Muscle of arm (tissue), 1 donor: ENCODE measurements at regions not wholly inside any gene's neighbourhood (a gene's known extent, or its start where the extent isn't known, plus 50 kb on each side); places are given as distances from the start of the nearest gene placed in this dataset.
"Not testable (repeated sequence)": the region's sequence is repeated elsewhere in the genome, so short reads cannot be mapped to it uniquely, and the experiment has no call there.

Experiments
- DNase-seq: peaks from one replicate; pipeline ENCODE4 v3.0.0-alpha.2; 2013

DNA sequence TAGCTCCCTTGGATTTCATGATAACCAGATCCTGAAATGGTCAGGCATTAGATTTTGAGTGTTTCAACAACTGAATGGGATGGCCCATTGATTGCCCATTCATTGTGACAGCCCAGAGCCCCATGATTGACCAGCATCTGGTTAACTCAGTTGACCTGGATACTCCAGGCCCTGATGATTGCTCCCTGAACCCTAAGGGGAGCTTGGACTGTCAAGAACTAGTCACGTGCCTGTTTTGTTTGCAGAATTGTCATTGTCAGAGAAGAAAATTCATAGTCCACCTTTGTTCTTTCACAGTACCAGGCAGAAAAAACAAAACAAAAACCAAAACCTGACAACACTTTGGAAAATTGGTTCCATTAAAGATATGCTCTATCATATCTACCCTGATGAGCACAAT is 241.3 kb upstream of the ONECUT1 start:
- DNase-seq = no peak

DNA sequence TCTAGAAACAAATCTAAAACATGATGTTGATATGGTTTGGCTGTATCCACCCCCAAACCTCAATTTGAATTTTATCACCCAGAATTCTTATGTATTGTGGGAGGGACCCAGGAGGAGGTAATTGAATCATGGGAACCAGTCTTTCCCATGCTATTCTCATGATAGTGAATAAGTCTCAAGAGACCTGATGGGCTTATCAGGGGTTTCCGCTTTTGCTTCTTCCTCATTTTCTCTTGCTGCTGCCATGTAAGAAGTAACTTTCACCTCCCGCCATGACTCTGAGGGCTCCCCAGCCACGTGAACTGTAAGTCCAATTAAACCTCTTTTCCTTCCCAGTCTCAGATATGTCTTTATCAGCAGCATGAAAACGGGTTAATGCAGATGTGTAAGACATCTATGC is 232.7 kb upstream of the ONECUT1 start:
- DNase-seq = no peak

DNA sequence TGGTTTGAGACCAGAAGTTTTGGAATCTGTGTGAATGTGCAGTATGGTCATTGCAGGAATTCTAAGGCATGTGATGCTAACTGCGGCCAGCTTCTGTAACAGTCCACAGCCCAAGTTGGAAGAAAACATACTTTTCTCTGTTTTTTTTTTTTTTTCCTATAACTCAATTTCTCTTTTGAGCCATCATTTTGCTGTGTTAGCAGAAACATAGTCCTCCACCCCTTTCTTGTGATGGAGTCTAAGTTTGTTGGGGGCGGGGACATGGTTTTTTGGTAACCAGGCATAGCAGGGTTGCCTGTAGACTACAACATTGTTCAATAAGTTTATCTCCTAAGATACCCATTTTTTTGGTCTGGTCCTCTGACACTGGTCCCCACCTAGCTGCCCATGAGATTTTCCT is 223.2 kb upstream of the ONECUT1 start:
- no peak for DNase-seq

DNA sequence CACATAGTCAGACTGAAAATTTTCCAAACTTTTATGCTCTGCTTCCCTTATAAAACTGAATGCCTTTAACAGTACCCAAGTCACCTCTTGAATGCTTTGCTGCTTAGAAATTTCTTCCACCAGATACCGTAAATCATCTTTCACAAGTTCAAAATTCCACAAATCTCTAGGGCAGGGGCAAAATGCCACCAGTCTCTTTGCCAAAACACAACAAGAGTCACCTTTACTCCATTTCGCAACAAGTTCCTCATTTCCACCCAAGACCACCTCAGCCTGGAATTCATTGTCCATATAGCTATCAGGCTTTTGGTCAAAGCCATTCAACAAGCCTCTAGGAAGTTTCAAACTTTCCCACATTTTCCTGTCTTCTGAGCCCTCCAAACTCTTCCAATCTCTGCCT is 221.6 kb upstream of the ONECUT1 start:
- not testable (repeated sequence) for DNase-seq

DNA sequence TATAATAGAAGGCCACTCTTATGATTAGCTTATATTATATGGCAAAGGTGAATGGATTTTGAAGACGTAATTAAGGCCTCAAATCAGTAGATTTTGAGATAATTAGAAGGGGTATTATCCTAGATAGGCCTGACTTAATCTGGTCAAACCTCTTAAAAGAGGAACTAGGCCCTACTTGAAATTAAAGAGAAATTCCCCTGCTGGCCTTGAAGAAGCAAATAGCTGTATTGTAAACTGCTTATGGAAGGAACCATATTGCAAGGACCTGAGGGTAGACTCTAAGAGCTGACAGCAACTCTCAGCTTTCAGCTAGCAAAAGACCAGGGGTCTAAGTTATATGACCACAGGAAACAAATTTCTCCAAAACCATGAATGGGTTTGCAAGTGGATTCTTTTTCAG is 219.0 kb upstream of the ONECUT1 start:
- DNase-seq = no peak

DNA sequence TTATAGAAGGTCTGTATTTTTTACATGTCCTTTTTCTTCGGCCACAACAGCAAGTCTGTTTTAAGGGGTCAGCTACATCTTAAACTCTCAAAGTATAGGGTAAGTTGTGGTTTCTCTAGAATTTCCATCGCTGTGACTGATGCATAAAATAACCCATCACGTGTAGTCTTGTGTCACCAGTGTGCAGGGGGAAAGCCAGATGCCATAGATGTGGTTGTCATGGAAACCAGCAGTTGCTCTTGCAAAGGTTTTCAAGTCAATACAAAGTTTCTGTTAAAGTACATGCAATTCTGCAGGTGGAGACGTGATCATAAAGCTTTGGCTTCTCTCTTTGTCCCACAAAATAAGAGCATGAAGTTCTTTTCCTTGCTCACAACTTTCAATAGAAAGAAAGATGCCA is 210.3 kb upstream of the ONECUT1 start:
- no peak for DNase-seq

DNA sequence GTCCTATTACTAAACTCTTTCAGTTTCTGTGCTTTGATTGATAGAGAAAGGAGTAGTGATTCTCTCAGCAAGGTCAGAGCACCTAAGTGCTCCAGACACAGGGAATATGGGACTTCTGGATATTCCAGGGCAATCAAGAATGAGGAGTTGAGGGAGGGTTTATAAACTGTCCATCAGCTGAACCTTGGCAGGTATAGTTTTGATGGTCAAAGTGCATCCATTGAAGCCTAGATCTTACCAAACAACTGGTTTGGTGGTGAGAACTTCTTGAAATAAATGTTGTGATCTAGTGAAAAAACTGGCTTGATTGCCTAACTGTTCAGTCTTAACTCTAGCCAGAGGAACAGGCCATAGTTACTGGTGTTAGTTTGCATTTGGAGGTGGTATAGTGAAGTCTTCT is 207.0 kb upstream of the ONECUT1 start:
- DNase-seq = no peak

DNA sequence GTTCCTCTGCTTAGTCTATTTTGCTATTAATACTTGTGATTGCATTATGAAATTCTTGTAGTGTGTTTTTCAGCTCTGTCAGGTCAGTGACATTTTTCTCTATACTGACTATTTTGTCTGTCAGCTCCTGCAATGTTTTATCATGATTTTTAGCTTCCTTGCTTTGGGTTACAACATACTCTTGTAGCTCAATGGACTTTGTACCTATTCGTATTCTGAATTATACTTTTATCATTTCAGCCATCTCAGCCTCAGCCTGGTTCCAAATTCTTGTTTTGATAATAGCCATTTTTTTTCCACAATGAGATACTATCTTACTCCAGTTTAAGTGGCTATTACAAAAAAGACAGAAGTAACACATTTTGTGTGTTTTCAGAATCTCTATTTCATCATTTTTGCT is 204.2 kb upstream of the ONECUT1 start:
- DNase-seq = no peak

DNA sequence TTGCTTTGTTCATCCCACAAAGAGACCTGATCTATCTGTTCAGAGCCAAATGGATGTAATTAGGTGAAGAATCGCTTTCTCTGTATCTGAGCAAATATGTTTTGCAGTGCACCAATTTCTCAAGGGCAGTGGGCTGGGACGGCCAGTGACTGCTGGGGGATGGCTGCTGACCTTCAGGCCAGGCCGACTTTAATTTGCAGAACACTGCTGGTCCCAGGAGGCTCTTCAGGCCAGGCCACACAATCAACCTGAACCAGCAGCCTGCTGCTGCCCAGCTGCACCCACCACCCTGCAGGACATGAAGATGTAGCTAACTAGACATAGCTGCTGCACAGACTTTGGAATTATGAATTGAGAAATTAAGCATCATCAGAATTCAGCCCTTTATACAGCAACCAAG is 194.4 kb upstream of the ONECUT1 start:
- no peak for DNase-seq

DNA sequence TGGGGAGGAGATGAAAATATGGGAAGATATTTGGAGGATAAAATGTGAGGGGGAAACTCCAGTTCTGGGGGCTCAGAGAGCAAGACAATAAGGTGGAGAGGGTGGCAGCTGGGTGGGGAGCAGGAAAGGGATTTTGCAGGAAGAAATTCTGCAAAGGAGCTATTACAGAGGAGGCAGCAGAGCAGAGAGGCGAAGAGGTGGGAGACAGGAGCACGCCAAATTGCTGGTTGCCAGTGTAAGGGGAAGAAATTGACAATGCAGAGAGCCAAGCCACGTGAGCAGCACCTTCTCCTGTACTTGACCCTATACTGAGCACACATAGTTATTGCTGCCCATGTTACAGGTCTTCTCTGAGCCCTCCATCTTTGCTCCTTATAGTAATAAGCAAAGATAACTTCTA is 190.3 kb upstream of the ONECUT1 start:
- no peak for DNase-seq

DNA sequence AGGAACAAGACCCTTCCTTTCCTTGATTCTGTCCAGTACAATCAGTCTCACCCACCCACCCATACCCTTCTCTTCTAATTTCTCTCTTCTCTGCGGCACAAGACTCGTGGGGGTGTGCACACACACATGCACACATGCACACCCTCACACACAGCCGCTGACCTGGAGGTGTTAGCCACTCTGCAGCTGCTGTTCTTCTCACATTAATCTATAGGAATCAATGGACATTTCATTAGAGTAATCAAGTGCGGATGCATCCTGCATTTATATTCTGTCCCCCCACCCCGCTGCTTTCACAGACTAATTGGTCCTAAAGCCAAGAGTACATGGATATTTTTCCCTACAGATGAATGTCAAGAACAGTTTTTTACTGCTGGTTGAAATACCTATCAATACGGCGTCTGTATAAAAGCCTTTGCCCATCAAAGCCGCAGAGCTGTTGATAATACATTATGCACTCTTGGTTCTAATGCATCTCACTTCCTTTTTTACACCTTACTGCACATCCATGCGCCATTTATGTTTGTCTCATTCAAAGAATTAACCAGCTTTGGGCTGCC is 186.5 kb upstream of the ONECUT1 start:
- DNase-seq = no peak

DNA sequence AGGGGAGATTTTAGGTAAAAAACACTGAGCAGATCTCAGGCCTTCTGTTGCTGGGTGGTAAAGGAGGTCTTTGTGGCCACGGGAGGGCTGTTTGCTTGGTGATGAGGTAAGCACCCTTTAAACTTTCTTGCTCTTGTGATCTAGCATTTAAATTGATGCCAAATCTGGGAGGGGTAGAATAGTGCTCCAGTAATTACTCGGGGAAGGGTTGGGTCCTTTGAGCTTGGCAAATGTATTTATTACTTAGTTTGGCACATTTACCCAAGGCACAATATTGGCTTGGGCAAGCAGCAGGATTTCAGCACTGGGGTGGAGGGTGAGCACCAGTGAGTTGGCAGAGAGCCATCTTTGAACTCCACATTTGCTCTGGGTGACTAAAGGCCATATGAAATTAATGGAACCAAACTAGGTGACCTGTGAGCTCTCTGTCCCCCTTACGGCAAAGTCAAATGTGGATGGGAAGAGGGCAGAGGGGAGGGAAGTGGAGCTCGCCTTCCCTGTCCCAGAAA is 185.9 kb upstream of the ONECUT1 start:
- no peak for DNase-seq

DNA sequence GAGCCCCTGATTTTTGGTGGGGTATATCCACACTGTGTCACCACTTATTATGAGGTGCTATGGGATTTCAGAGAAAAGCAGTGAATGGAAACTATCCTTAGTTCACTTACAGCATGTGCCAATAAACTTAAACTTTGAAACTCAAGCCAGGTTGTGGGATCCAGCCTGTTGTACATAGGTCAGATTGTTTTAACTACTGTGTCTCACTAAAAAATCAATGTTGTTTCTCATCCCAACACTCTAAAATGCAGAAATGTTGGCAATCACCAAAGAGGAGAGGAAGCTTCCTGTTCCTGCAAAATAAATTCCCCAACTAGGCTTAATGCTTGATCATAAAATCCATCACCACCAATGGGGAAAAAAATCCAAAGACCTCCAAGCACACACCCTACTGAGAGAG is 173.7 kb upstream of the ONECUT1 start:
- DNase-seq = no peak

DNA sequence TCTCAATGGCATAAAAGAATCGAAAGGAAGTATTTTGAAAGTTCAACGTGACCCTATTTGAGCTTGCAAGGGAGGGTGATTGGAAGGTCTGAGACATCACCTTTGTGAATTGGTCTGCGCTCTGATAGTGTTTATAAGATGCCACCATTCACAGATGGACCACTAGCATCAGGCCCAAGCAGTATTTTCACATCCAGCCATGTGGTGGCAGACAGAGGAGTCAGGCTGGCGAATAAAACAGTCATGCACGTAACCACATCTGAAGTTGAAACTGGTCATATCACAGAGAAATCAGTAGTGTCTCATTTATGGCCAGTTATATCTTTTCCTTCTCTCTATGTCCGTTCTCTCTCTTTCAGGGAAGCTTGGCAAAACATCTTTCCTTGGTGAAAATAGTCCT is 170.1 kb upstream of the ONECUT1 start:
- DNase-seq = no peak

DNA sequence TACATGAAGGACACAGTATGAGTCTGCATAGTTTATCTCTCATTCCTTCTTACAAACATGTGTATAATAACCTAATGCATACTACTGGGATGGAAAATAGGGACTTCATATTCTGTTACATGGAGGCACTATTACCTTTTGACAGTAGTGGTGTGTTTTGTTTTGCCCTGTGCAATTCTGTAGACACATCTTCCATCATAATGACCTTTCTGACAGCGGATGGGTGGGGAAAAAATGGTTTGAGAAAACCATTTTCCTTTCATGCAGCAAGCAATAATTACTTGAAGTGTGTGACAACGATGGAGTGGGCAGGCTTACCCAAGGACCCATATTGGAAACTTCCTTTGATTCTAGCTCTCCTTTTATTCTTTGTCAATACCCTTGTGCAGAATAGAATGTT is 153.6 kb upstream of the ONECUT1 start:
- DNase-seq = no peak

DNA sequence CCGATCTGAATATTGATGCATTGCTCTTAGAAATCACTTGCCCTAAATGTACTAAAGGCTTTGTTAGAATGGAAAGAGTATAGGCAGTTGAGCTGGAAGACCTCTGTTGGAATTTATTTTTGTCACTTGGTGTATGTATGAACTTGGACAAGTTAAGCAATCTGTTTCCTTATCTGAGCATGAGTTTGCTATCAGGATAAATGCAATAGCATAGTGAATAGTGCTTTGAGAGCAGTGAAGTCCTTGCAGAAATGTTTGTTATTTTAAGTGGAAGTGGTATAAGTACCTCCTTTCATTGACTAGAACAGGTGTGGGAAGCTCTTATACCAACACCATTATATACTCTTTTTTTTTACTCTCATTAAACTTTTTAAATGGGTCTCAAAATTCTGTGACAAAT is 146.4 kb upstream of the ONECUT1 start:
- DNase-seq = no peak

DNA sequence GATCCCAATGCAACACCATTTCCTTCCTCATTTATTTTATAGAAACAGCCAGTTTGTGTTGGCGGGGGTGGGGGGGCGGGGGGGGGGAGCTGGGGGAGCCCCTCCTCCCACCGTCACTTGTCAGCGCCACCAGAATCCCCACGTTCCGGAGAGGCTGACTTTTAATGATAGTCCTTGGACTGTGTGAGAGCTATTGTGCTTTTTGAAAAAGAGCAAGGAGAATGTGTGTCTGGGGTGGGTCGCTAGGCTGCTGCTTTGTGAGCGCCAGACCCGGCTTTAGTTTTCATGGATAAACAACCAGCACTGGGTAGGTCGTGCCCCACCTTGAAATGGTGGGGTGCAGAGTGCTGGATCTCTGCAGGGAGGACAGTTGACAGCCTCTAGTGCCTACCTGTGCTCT is 135.0 kb upstream of the ONECUT1 start:
- no peak for DNase-seq

DNA sequence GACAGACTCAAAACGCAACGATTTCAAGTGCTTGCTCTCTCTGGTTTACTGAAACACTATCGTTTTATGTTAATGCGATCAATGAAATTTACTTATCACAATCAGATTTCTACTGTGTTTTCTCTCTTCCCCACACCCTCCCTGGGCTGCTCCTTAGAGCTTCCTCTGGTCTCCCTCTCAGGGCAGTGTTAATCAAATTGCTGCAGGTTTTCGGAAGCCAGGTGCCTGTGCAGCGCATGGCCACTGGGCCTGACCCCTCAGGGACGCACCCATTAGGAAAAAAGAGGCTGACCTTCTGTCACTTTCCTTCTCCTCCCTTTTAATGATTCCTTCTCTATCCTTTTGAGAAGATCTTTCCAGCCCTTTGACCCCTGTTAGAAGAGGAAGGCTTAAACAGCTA is 134.5 kb upstream of the ONECUT1 start:
- DNase-seq = no peak

DNA sequence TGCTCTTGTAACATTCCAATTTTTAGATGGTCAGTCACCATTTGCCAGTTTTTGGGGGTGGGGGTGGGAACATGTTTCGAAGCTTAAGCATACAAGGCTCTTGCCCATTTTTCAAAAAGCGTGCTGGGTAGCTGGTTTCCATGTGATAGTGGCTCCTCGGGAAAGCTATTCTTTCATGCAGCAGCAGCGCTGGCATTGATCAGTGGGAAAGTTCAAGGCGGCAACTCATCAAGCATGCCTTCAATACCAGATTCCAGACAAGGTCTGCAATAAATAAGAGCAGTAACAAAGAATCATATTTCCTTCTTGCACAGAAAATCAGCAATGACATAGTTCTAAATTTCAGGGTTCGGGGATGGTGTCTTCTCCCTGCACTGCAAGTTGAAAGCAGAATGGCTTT is 133.5 kb upstream of the ONECUT1 start:
- DNase-seq = no peak

DNA sequence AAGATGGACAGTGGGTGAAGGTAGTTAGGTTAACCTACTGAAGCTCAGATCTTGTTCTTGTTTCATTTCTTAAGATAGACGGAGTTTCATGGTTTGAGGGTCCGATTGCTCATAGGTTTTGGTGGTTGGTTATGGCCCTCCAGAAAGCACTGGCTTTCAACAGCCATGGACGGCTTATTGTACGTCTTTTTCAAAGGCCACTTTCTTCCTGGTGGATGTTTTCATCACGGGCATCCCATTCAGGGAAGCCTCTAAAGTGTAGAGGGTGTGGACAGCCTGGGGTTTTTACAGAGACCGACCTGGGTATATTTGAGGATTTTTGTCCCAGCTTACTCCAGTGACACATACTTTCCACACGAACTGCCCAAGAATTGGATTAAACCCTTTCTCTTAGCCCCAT is 132.7 kb upstream of the ONECUT1 start:
- DNase-seq = no peak

DNA sequence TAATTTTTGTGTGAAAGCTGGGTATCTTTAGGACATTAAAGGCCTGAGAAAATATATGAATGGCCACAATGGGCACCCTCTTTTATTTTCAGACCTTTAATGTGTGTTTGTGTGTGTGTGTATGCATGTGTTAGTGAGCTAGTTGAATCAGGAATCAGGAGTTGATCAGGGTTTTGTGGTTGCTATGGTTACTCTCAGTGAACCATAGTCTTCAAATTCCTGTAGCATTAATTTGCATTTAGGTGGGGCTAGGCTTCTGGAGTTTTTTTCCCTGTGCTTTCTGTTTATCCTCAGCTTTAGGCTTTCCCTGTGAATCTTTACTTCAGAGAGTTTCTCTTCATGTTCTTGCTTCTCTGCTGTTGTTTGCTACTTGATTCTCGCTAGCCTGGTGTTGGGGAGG is 122.0 kb upstream of the ONECUT1 start:
- DNase-seq = no peak

DNA sequence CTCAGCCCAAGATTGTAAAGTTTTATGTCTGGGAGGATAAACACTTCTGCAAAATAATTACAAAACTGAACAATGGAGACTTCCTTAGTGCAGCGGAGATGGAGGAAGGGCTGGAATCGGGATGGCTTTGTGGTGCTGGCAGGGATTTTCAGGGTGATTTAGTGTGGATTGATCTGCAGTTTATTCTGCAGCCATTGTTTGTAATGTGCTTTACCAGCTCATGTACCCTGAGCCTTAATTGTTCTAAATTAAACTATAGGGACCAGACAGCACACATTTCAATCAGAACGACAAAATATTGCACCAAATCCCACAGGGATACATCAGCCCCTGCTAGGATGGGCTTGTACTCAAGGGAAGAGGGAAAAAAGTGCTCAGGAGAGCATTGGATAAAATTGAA is 103.2 kb upstream of the ONECUT1 start:
- no peak for DNase-seq

DNA sequence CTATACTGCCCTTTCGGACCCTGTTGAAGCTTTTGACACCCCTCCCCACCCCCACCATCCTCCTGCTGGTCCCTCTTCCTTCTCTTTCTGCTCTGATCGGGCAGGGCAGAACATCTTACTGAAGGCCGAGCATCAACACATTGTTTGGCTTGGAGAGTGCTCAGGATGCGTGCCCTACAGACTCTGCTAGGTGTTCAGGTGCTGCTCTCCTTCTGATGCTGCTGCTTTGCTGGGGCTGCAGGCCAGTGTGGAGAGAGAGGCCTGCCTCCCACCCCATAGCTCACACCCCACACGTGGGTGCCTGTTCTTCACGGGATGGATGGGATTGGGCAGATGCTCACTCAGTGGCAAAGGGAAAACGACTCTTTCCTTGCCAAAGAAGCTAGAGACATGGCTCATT is 89.8 kb upstream of the ONECUT1 start:
- no peak for DNase-seq

DNA sequence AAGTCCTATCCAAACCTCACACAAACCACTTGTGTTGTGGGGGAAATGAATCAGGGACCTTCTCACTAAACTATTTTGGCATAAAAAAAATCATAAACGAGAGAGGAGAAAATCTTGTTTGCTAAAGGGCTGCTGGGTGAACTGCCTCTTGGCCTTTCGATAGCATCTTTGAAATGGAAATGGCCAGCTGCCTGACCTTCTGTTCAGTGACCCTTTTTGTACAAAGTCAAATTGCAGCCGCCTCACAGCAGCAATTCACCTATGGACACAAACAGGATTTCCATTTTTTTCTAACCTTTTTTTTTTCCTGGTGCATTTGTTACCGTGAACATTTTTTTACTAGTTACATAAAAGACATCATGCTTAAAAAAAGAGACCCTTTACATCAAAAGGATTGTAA is 89.0 kb upstream of the ONECUT1 start:
- no peak for DNase-seq
